ENCODE measurements at regions not wholly inside any gene's neighbourhood (a gene's known extent, or its start where the extent isn't known, plus 50 kb on each side); places are given as distances from the start of the nearest gene placed in this dataset.

DNA sequence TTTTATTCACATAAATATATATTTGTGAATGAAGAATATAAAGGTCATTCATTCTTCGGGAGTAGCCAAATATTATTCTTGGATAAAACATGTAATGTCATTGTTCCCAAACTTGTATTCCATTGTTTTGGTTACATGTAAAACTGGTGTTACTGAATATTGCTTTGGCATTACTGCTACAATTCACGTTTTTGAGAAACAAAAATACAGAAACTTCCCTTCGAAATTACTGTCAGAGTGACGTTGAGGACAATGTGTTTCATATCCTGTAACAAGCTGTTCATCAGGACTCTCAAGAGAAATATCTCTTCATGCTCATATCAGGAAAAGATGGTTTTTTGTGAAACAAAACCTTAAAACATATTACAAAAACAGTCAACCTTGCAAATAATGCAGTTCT is 258.9 kb upstream of the DDX53 start:
- TF ChIP-seq RAD21 (IDR thresholded peaks at IDR 0.05; ENCODE audit: low read depth) (no peak), CREB1 (IDR thresholded peaks at IDR 0.05; ENCODE audit: low read depth) (no peak), ZBTB7A (IDR thresholded peaks at IDR 0.05; ENCODE audit: low read depth) (no peak), CEBPB (IDR thresholded peaks at IDR 0.05) (no peak)
- TF ChIP-seq, protein P1, sequence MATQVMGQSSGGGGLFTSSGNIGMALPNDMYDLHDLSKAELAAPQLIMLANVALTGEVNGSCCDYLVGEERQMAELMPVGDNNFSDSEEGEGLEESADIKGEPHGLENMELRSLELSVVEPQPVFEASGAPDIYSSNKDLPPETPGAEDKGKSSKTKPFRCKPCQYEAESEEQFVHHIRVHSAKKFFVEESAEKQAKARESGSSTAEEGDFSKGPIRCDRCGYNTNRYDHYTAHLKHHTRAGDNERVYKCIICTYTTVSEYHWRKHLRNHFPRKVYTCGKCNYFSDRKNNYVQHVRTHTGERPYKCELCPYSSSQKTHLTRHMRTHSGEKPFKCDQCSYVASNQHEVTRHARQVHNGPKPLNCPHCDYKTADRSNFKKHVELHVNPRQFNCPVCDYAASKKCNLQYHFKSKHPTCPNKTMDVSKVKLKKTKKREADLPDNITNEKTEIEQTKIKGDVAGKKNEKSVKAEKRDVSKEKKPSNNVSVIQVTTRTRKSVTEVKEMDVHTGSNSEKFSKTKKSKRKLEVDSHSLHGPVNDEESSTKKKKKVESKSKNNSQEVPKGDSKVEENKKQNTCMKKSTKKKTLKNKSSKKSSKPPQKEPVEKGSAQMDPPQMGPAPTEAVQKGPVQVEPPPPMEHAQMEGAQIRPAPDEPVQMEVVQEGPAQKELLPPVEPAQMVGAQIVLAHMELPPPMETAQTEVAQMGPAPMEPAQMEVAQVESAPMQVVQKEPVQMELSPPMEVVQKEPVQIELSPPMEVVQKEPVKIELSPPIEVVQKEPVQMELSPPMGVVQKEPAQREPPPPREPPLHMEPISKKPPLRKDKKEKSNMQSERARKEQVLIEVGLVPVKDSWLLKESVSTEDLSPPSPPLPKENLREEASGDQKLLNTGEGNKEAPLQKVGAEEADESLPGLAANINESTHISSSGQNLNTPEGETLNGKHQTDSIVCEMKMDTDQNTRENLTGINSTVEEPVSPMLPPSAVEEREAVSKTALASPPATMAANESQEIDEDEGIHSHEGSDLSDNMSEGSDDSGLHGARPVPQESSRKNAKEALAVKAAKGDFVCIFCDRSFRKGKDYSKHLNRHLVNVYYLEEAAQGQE (IDR thresholded peaks at IDR 0.05; ENCODE audit: low read depth) = no peak
